Endothelial cell of umbilical vein (primary cell): ENCODE measurements at regions not wholly inside any gene's neighbourhood (a gene's known extent, or its start where the extent isn't known, plus 50 kb on each side); places are given as distances from the start of the nearest gene placed in this dataset.

Experiments used
- BruUV-seq: library from RNA; stranded (reverse); fragments of 400-500 nt; replicated peaks from 2 replicates; lab custom pipeline; 2021; lab: Mats Ljungman, UMichigan
- CTCF ChIA-PET: fragments of 300-600, 350-600 bp; sonication (Branson Sonifier 250); formaldehyde crosslinking; loops from one replicate; lab custom pipeline; 2021; ENCODE audit warnings: antibody characterized with exemption, inconsistent platforms; lab: Charles Lee
- POLR2A ChIA-PET: fragments of 300-600, 350-600 bp; sonication (Branson Sonifier 250); formaldehyde crosslinking; loops from one replicate; lab custom pipeline; 2021; ENCODE audit warnings: antibody characterized with exemption, inconsistent platforms; lab: Charles Lee
- DNase-seq: peaks from one replicate; pipeline ENCODE4 v3.0.0-alpha.2; 2011; ENCODE audit warnings: low read depth, low spot score
- FAIRE-seq: peaks from 2 replicates; lab custom pipeline; 2011; peaks lifted over from hg19 to GRCh38; lab: Jason Lieb, UNC
- H2AFZ ChIP-seq: 2 replicates; pipeline ENCODE4 v1.6.0; 2012; ENCODE audit warnings: low read depth, low read length, control low read depth, inconsistent platforms
- H3K27ac ChIP-seq: 2 replicates; pipeline ENCODE4 v1.5.1; 2011; ENCODE audit warnings: low read depth, mild to moderate bottlenecking, control low read depth, low read length, moderate library complexity; ENCODE audit not compliant: insufficient read depth
- H3K27me3 ChIP-seq, 2 experiments: 2 replicates each; pipeline versions ENCODE4 v1.6.0 to v1.6.1; 2011; ENCODE audit warnings: low read length in 2 of 2, mixed read lengths in 1 of 2; ENCODE audit not compliant: control insufficient read depth in 2 of 2, insufficient read depth in 2 of 2
- H3K36me3 ChIP-seq, 2 experiments: 2 replicates in 1 of 2; 3 replicates in 1 of 2; pipeline ENCODE4 v1.5.1; 2011; ENCODE audit warnings: low read length in 2 of 2, mild to moderate bottlenecking in 1 of 2, moderate library complexity in 1 of 2; ENCODE audit not compliant: control insufficient read depth in 2 of 2, insufficient read depth in 2 of 2; ENCODE audit errors: extremely low read depth in 1 of 2
- H3K4me1 ChIP-seq: 3 replicates; pipeline ENCODE4 v1.5.1; 2011; ENCODE audit warnings: mild to moderate bottlenecking, low read length; ENCODE audit not compliant: control insufficient read depth, insufficient read depth; ENCODE audit errors: extremely low read depth
- H3K4me2 ChIP-seq: 2 replicates; pipeline ENCODE4 v1.6.1; 2011; ENCODE audit warnings: low read length, control low read depth, mixed read lengths; ENCODE audit not compliant: insufficient read depth
- H3K4me3 ChIP-seq, 3 experiments: fragments of 200-600 bp in 1 of 3; sonication (generic), shearing (Covaris generic) in 1 of 3; replicated peaks in 1 of 3; 2 replicates each; pipeline ENCODE4 v1.5.1; 2011 to 2016; ENCODE audit warnings: control low read depth in 3 of 3, low read length in 3 of 3, mild to moderate bottlenecking in 2 of 3, inconsistent platforms in 1 of 3, low read depth in 1 of 3, moderate library complexity in 1 of 3; ENCODE audit not compliant: insufficient read depth in 1 of 3
- H3K79me2 ChIP-seq: 2 replicates; pipeline ENCODE4 v1.6.0; 2012; ENCODE audit warnings: low read length, inconsistent platforms; ENCODE audit not compliant: control insufficient read depth, insufficient read depth
- H3K9ac ChIP-seq: replicated peaks from 2 replicates; pipeline ENCODE3; 2011; ENCODE audit warnings: low read length, control low read depth; ENCODE audit not compliant: insufficient read depth; ENCODE audit errors: extremely low read depth
- H3K9me1 ChIP-seq: replicated peaks from 3 replicates; pipeline ENCODE4 v1.6.0; 2011; ENCODE audit warnings: mild to moderate bottlenecking, low read length; ENCODE audit not compliant: control insufficient read depth, insufficient read depth; ENCODE audit errors: extremely low read depth
- H3K9me3 ChIP-seq: replicated peaks from 2 replicates; pipeline ENCODE4 v1.5.1; 2012; ENCODE audit warnings: low read length, inconsistent platforms; ENCODE audit not compliant: control insufficient read depth, insufficient read depth
- H4K20me1 ChIP-seq: replicated peaks from 2 replicates; pipeline ENCODE3; 2011; ENCODE audit warnings: mild to moderate bottlenecking, low read length; ENCODE audit not compliant: control insufficient read depth, insufficient read depth; ENCODE audit errors: extremely low read depth
- EZH2 ChIP-seq: IDR thresholded peaks from 2 replicates; pipeline ENCODE4 v1.6.1; 2012; ENCODE audit warnings: borderline replicate concordance, low read depth, mild to moderate bottlenecking, moderate library complexity, low read length, inconsistent platforms; ENCODE audit not compliant: severe bottlenecking
- FOS ChIP-seq: IDR thresholded peaks from 2 replicates; pipeline ENCODE4 v1.6.1; 2011; ENCODE audit warnings: mild to moderate bottlenecking, low read length, moderate library complexity, borderline replicate concordance; ENCODE audit not compliant: insufficient read depth
- GATA2 ChIP-seq: IDR thresholded peaks from 2 replicates; pipeline ENCODE4 v1.7.0; 2011; ENCODE audit warnings: low read depth, mild to moderate bottlenecking, moderate library complexity, mixed read lengths, low read length; ENCODE audit not compliant: insufficient read length, insufficient read depth
- MAX ChIP-seq: IDR thresholded peaks from 2 replicates; pipeline ENCODE4 v1.6.1; 2011; ENCODE audit not compliant: insufficient read depth, insufficient read length
- MYC ChIP-seq: IDR thresholded peaks from one replicate; pipeline ENCODE4 v1.6.1; 2011; ENCODE audit warnings: mild to moderate bottlenecking, low read depth, low read length
- POLR2A ChIP-seq: IDR thresholded peaks from 2 replicates; pipeline ENCODE4 v1.6.1; 2012; ENCODE audit warnings: low read depth, mild to moderate bottlenecking, control low read depth, low read length
- POLR2AphosphoS5 ChIP-seq: IDR thresholded peaks from 2 replicates; pipeline ENCODE4 v1.6.1; 2012; ENCODE audit warnings: low read depth, mild to moderate bottlenecking, control low read depth, low read length, moderate library complexity; ENCODE audit not compliant: insufficient read depth
- dilution Hi-C: fragments of 300-500 bp; cut with MboI; formaldehyde crosslinking; loops from one replicate; pipeline ENCODE4 v1.15.0; 2019; ENCODE audit warnings: low sequenced_read_pairs; ENCODE audit not compliant: extremely low pct_ligation_motif_present
- intact Hi-C: fragments of 100-400 bp; cut with micrococcal nuclease; formaldehyde crosslinking; loops from one replicate; pipeline ENCODE4 v1.10.0; 2022
- TF ChIP-seq, protein P1 (sequence below), 2 donors: IDR thresholded peaks; 1 replicate in 1 of 2; 2 replicates in 1 of 2; pipeline ENCODE4 v1.5.1; 2011; ENCODE audit warnings: low read length in 2 of 2, mild to moderate bottlenecking in 2 of 2, moderate library complexity in 2 of 2, control low read depth in 1 of 2, inconsistent platforms in 1 of 2, low read depth in 1 of 2; ENCODE audit not compliant: insufficient read depth in 1 of 2; ENCODE audit errors: extremely low read depth in 1 of 2

DNA sequence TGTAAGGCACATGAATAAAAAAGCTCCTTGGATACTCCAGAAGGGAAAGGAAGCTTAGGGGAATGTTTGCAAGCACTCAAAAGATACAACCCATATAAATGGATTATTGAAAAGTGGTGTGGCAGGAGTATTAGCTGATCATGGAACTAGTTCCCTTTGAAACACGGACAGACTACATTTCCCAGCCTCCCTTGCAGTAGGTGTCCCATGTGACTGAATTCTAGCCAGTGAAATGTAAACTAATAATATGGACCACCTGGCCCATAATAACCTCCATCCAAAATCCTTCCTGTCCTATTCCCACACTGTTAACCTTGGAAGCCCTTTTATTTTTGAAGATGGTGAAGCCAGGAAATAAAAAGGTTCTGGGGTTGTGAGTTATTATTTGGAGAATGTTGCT is 242.3 kb downstream of the SUDS3 start:
- no peaks in the 10 kb centered on the region for H3K4me1 ChIP-seq
- no peak overlapping the region for H3K4me3 ChIP-seq
- no peak overlapping the region for H3K9ac ChIP-seq
- DNase-seq, result no peak
- H3K27ac ChIP-seq, result no peak overlapping the region
- FAIRE-seq, result no peak
- TF ChIP-seq MAX, result no peak
- TF ChIP-seq EZH2, result no peak
- no peak for TF ChIP-seq POLR2A
- TF ChIP-seq POLR2AphosphoS5, result no peak
- TF ChIP-seq, protein P1, sequence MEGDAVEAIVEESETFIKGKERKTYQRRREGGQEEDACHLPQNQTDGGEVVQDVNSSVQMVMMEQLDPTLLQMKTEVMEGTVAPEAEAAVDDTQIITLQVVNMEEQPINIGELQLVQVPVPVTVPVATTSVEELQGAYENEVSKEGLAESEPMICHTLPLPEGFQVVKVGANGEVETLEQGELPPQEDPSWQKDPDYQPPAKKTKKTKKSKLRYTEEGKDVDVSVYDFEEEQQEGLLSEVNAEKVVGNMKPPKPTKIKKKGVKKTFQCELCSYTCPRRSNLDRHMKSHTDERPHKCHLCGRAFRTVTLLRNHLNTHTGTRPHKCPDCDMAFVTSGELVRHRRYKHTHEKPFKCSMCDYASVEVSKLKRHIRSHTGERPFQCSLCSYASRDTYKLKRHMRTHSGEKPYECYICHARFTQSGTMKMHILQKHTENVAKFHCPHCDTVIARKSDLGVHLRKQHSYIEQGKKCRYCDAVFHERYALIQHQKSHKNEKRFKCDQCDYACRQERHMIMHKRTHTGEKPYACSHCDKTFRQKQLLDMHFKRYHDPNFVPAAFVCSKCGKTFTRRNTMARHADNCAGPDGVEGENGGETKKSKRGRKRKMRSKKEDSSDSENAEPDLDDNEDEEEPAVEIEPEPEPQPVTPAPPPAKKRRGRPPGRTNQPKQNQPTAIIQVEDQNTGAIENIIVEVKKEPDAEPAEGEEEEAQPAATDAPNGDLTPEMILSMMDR (IDR thresholded peaks at IDR 0.05; ENCODE audit: extremely low read depth in 1 of 2, insufficient read depth in 1 of 2, low read depth in 1 of 2, low read length in 2 of 2), result no peak
- TF ChIP-seq GATA2, result no peak
- TF ChIP-seq MYC, result no peak
- TF ChIP-seq FOS, result no peak
- no peaks in the 10 kb centered on the region for H3K79me2 ChIP-seq
- ChIA-PET POLR2A (no interaction called here), CTCF (no interaction called here)
- no peak overlapping the region for H2AFZ ChIP-seq
- H3K4me2 ChIP-seq, result no peak overlapping the region
- H3K9me1 ChIP-seq, result no peaks in the 10 kb centered on the region
- no peaks in the 10 kb centered on the region for H3K36me3 ChIP-seq
- intact Hi-C loops, result no loop called here
- no peaks in the 10 kb centered on the region for H4K20me1 ChIP-seq
- dilution Hi-C loops, result no loop called here
- H3K9me3 ChIP-seq, result peaks cover 2% of the 10 kb centered on the region
- BruUV-seq, result no TSS peak
- no peaks in the 10 kb centered on the region for H3K27me3 ChIP-seq
